SK-N-SH (cell line): ENCODE measurements at regions not wholly inside any gene's neighbourhood (a gene's known extent, or its start where the extent isn't known, plus 50 kb on each side); places are given as distances from the start of the nearest gene placed in this dataset.

Source experiments
- EZH2phosphoT487 ChIP-seq: fragments of 200-600 bp; sonication (generic); IDR thresholded peaks from 2 replicates; pipeline ENCODE4 v1.6.1; 2017; ENCODE audit warnings: low read depth, mixed run types, mild to moderate bottlenecking, antibody characterized with exemption, moderate library complexity, borderline replicate concordance
- FOSL2 ChIP-seq: IDR thresholded peaks from 2 replicates; pipeline ENCODE4 v1.4.0; 2012; ENCODE audit warnings: low read depth, mild to moderate bottlenecking, moderate library complexity, borderline replicate concordance
- FOXM1 ChIP-seq: IDR thresholded peaks from 2 replicates; pipeline ENCODE4 v1.4.0; 2012; ENCODE audit warnings: low read depth, mild to moderate bottlenecking
- GABPA ChIP-seq: IDR thresholded peaks from 2 replicates; pipeline ENCODE4 v1.4.0; 2012; ENCODE audit warnings: low read depth, mild to moderate bottlenecking
- GATA2 ChIP-seq: sonication (generic); formaldehyde crosslinking; IDR thresholded peaks from 2 replicates; pipeline ENCODE4 v1.5.0; 2020; ENCODE audit warnings: mild to moderate bottlenecking, missing genetic modification reagents
- MXI1 ChIP-seq: IDR thresholded peaks from 2 replicates; pipeline ENCODE4 v1.6.1; 2012; ENCODE audit warnings: mild to moderate bottlenecking, low read depth, low read length, improper control_type of control experiment
- NRF1 ChIP-seq: IDR thresholded peaks from 2 replicates; pipeline ENCODE4 v1.6.1; 2012; ENCODE audit warnings: low read depth, mild to moderate bottlenecking, low read length
- POLR2AphosphoS5 ChIP-seq: IDR thresholded peaks from 2 replicates; pipeline ENCODE4 v1.6.1; 2012; ENCODE audit warnings: low read depth, low read length
- TF ChIP-seq, protein P1 (sequence below): fragments of 200-600 bp; sonication (generic); IDR thresholded peaks from 2 replicates; pipeline ENCODE4 v1.6.1; 2017; ENCODE audit warnings: antibody characterized with exemption, mild to moderate bottlenecking, moderate library complexity

DNA sequence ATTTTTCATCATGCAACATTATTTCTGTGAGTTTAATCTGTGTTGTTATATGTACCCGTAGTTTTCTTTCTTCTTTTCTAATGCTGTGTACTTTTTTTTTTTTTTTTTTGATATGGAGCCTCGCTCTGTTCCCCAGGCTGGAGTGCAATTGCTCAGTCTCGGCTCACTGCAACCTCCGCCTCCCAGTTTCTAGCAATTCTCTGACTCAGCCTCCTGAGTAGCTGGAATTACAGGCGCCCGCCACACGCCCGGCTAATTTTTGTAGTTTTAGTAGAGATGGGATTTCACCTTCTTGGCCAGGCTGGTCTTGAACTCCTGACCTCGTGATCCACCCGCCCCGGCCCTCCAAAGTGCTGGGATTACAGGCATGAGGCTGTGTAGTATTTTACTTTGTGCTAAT is 155.4 kb downstream of the GALR1 start:
- TF ChIP-seq NRF1, result no peak
- TF ChIP-seq, protein P1, sequence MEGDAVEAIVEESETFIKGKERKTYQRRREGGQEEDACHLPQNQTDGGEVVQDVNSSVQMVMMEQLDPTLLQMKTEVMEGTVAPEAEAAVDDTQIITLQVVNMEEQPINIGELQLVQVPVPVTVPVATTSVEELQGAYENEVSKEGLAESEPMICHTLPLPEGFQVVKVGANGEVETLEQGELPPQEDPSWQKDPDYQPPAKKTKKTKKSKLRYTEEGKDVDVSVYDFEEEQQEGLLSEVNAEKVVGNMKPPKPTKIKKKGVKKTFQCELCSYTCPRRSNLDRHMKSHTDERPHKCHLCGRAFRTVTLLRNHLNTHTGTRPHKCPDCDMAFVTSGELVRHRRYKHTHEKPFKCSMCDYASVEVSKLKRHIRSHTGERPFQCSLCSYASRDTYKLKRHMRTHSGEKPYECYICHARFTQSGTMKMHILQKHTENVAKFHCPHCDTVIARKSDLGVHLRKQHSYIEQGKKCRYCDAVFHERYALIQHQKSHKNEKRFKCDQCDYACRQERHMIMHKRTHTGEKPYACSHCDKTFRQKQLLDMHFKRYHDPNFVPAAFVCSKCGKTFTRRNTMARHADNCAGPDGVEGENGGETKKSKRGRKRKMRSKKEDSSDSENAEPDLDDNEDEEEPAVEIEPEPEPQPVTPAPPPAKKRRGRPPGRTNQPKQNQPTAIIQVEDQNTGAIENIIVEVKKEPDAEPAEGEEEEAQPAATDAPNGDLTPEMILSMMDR, result no peak
- no peak for TF ChIP-seq FOSL2
- no peak for TF ChIP-seq MXI1
- no peak for TF ChIP-seq GABPA
- no peak for TF ChIP-seq GATA2 (CRISPR knock-in tag)
- TF ChIP-seq POLR2AphosphoS5, result no peak
- TF ChIP-seq EZH2phosphoT487, result no peak
- TF ChIP-seq FOXM1, result no peak
